Activated naive CD8-positive, alpha-beta T cell treated with anti-CD3 and anti-CD28 coated beads, Interleukin-2, amount 50 U/mL, for 16 hours (primary cell): ENCODE measurements at regions not wholly inside any gene's neighbourhood (a gene's known extent, or its start where the extent isn't known, plus 50 kb on each side); places are given as distances from the start of the nearest gene placed in this dataset.
"Not testable (repeated sequence)": the region's sequence is repeated elsewhere in the genome, so short reads cannot be mapped to it uniquely, and the experiment has no call there.

ENCODE experiments used
- DNase-seq: peaks from one replicate; pipeline ENCODE4 v3.0.0-alpha.2; 2020; ENCODE audit warnings: low read depth, low spot score

DNA sequence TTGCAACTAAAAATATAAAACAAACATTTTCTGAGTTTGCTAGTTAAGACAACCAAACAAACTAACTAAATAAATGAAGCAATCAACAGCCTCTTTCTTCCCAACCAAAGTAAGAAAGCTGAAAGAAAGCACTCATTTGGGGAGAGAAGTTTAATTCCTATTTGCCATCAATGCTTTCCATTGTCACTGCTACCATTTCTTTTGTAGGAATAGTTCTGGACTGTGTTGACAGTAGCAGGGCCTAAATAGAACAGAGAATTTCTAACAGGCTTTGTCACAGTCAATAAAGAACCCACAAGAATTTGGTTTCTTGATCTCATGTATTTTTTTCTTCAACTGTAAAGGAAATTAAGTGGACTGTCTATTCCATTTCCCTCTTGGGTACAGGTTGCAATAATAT lies 1886.4 kb upstream of the TENM3 start:
- no peak for DNase-seq

DNA sequence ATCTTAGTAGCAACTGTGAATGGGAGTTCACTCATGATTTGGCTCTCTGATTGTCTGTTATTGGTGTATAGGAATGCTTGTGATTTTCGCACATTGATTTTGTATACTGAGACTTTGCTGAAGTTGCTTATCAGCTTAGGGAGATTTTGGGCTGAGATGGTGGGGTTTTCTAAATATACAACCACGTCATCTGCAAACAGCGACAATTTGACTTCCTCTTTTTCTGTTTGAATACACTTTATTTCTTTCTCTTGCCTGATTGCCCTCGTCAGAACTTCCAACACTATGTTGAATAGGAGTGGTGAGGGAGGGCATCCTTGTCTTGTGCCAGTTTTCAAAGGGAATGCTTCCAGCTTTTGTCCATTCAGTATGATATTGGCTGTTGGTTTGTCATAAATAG lies 1883.1 kb upstream of the TENM3 start:
- DNase-seq = not testable (repeated sequence)

DNA sequence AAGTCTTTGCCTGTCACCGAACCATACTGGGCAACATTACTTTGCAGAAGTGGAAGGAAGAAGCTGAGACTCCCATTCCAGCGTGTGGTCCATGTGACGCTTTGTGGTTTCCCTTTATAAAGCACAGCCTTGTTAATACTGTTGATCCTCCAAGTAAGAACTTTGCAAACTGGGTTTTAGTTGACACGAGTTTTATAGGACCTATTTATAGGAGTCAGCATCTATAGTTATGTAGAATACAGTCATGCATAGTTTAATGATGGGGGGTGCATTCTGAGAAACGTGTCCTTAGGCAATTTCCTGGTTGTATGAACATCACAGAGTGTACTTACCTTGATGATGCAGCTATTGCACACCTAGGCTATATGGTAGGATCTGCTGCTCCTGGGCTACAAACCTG lies 1879.4 kb upstream of the TENM3 start:
- no peak for DNase-seq

DNA sequence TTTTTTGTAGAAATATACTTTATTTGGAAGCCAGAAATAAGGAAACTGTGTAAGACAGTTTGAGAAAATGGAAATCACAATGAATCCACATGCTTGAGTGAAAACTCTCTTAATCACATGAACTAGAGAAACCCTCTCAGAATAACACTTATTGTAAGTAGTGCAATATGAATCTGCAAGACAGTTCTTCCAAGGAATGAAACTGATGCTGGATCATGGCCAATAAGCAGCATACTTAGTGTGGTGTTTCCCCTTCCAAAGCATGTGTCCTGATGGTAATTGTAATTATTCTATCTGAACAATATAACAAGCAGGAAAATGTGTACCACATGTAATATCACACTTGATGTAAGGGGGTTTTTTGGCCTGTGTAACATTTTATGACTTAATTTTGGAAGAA lies 1870.5 kb upstream of the TENM3 start:
- DNase-seq = no peak

DNA sequence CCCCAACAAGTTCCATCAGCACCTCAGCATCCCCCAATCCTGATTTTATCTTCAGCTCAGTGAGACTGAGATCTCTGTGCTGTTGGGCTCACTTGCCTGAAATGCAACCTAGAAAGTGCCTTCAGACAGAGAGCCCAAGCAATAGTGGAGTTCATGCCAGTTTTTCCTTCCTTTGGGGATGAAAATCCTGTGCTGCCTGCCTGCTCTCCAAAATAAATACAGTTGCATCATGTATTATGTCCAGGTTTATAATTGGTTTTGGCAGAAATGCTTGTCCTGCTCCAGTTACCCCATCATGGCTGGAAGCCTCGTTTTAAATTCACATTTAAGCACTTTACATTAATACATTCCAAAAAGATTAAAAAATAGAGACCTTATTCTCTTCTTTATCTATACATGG lies 1865.5 kb upstream of the TENM3 start:
- DNase-seq = no peak

DNA sequence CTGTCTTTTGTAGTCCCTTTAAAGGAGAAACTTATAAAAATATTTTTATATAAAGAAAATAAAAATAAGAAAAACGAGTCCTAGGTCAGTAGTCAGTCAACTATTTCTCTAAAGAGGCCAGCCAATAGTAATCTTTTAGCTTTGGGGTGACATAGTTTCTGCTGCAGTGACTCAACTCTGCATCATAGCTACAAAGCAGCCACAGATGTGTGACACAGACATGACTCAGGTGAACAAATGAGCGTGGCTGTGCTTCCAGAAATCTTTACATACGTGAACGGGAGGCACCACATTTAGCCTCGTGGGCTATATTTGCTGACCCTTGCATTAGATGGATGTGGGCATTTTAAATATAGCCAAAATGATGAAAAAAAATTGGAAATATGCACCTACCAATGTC lies 1862.5 kb upstream of the TENM3 start:
- DNase-seq = no peak

DNA sequence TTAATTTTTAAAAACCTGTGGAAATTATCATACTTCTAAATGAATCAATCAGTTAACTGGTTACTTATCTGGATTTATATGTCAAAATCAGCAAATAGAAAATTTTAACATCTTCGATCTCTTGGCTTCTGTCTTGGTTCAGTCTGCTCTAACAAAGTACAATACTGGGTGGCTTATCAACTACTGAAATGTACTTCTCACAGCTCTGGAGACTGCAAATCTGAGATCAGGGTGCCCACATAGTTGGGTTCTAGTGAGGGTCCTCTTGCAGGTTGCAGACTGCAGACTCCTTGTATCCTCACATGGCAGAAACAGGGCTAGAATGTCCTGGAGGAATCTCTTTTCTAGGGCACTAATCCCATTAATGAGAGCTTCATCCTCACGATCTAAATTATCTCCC lies 1851.6 kb upstream of the TENM3 start:
- DNase-seq = no peak

DNA sequence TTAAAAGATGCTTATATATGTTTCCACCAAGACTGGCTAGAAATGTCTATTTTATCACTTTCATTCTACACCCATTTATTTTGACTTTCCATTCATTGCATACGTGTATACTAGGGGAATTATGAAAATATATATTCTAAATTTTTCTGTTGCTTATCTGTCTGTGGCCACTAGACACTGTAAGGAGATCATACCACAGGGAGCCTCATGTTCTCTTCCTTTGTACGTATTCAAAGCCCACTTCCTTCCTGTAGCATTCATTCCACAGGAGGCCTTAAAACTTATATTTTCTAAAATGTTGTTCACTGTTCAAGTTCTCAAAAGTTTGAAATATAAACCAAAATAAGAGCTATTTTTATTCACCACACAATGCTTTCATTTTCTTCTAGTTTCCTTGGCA lies 1848.9 kb upstream of the TENM3 start:
- no peak for DNase-seq

DNA sequence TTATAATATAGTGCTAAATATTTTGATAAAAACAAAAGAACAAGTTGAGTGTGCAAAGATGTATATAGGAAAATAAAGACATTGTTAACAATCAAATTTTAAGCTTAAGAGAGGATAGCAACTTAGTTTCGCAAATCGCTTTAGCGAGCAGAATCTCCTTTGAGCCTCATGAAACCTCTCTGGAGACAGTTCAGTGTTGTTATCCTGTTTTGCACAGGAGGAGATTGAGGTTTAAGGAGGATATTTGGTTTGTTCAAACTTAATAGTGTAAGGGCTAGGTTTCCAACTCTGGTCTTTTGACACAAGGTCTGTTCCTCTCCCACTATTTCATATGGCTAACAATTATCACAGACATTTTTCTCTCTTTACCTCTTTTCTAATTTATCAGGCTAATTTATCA lies 1848.5 kb upstream of the TENM3 start:
- DNase-seq = no peak

DNA sequence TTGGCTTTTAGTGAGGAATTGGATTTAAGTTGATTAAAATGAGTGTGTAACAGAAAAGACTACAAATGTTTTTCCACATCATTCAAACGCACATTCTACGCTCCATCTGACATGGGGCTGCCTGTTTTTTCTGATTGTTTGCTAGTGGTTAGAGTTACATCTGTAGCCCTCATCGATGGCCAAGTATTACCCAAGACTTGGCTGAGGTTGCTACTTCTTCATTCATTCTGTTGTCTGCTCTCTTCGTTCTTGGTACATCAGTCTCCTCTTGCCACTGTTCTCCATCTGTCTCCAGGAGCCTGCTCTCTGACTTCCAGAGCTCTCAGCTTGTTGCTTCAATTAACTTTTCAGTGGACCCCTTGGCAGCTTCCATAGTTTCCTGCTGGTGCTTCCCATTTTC lies 1844.6 kb upstream of the TENM3 start:
- DNase-seq = no peak

DNA sequence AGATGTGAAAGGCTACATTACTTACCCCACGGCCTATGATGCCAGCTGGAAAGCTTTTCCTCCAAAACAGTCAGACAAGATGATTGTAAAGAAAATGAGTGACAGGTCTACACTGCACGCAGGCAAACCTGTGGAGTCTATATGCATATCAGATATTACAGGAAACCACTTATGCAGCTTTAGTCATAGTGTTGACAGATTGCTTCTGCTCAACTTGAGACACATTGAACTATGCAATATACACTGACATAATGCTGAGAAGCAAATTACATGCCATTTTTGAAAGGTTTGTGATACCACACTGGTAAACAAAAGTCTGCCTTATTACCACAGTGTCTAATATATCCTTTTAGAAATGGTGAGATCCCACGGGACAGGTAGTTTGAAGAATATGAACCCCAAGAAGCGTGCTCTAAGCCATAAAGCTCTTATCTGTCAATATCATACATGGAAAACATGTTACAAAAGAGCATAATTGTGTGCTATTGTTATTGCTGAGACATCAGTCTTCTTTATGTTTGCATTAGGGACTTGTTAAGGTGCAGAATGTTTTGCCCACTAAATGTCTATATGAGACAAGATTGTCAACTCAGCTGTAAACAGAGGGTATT lies 1835.8 kb upstream of the TENM3 start:
- no peak for DNase-seq

DNA sequence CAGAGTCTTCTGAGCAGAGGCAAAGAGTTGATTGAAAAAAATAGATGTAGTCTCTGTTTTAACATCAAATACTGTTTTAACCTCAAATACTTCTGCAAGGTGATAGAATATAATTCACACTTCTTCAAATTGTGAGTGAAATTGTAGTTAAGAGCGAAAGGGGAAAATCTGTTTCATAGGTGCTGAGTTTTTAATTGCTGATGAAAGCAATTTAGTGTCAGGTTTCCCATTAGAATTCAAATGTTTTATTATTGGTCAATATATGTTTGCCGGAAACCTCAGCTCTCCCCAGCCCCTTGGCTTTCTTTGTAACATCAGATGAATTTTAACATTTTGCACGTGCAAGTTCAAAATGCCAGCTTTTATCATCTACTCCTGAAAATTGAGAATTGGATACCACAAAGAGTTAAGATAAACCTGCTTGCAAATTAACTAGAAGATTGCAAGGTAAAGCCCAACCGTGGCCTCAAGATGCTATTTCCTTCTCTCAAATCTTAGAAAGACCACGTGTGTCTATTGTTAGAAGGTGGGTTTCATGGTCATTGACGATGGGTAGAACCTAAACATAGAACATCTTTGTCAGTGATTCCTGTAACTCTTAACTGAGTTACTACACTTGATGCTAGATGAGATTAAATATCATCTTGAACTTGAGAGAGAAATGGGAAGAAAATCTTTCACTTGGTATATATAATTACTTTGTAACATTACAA lies 1824.2 kb upstream of the TENM3 start:
- DNase-seq = no peak

DNA sequence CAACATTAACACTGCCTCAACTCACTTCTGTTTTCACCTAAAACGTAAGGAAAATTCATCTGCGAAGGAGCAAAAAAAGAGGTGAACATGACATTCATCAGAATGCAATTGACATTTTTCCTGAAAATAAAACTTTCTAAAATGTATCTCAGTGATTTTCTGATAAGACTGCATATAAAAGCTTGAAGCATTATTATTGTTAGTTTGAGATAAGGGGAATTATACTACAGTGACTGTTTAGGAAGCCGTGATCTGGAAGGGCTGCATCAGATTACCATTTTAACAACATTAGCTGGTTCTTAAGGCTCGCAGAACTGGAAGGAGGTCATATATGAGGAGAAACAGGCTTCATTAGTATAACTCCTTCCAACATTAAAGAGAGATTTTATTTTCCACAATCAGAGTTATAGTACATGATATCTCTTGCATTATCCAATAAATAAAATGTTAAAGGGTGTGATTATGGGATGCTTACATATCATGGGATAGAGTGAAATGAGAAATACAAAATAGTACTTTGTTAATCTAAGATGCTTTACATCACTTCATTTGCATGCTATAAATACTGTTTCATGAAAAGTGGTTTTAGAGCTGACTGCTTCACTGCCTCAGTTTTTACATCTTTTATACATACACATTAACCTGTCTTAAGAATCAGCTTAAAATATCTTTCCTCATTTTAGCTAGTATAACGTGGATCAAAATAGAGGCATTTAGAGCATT lies 1820.1 kb upstream of the TENM3 start:
- no peak for DNase-seq

DNA sequence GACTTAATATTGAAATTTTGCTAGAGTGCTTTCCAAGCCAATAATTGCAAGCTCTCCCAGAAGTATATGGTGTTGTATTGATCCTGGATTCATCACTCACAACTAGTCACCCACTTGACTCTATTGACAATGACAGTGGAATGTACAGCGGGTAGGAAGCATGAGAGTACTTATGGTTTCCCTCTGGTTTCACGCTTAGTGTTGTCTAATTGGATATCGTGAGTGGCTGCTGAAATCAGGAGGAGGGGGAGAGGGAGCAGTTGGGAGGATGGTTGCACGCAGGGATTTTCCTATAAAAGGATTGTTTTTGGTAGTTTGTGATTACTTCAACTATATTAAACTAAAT lies 1819.5 kb upstream of the TENM3 start:
- no peak for DNase-seq

DNA sequence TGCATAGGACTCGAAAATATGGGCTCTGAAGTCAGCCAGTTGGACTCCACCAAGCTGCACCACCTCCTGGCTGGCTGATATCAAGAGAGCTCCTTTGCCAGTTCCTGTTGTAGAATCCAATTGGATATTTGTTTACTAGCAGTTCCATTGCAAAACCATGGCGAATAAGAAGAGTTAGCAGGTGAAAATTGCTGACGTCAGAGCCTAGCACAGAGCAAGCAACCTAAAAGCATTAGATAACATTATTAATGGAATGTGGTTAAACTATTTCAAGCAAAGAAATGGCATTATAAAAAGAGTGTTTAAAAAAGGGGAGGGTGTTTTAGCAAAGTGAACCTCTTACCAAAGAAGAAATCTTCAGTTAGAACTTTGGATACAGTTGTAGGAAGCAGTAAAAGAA lies 1816.3 kb upstream of the TENM3 start:
- no peak for DNase-seq

DNA sequence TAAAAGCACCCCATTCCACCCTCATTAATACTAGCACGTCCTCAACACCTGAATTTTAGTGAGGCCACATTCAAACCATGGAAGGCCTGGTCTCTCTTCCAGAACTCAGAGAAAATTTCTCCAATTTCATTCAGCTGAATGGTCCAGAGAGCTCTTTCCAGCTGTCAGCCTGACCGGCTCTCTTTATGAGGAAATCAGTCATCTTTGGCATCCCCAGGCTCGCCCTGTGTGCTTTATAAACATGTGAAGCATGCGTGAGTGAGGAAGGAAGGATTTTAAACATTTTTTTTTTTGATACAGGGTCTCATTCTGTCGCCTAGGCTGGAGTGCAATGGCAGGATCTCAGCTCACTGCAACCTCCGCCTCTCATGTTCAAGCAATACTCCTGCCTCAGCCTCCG lies 1812.9 kb upstream of the TENM3 start:
- DNase-seq = no peak

DNA sequence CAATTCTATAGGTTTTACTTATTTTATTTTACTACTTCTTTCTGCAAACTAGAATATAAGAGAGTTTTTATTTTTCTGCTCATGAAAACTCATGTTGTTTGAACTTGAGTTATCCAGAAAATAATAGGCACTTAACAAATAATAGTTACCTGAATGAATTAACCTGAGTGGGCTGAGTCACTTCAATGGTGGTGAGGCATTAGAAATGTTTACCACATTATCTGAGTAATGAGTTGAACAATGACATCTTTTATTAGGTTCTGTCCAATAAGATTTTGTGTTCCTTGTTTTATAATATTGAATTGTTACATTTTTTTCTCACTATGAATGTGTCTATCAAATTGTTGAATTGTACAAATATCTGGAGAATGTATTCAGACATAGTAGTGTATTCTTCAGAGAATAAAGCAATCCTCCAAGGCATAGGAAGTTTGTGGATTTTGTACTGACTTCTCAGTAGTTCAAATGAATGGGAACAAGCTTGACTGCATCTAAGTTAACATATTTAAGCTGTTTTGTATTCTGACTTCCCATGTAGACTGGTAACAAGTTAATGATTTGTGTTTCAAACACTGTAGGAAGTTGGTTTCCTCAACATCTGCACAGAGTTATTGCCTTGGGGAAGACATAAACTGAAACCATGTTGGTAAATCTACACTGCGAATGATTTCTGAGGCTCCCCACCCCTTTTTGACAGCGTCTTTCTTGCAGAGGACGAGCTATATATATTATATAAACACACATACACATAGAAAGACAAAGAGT lies 1808.9 kb upstream of the TENM3 start:
- DNase-seq = no peak

DNA sequence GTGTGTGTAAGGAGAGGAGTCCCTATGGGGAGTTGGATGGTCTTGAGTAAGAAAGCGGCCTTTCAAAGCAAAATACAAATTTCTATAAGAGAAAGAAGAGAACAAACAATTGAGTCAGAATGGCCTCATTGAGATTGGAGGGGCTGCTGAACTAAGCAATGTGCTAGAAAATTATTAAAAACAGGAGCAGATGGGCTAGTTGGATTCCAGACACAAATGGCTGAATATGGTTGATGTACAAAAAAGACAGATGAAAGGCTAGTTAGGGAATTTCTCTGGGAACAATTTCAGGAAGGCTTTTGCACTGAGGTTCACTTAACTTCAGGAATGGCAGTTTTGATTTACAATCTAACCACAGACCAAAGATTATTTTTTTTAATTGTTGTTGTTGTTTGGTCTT lies 1806.8 kb upstream of the TENM3 start:
- no peak for DNase-seq

DNA sequence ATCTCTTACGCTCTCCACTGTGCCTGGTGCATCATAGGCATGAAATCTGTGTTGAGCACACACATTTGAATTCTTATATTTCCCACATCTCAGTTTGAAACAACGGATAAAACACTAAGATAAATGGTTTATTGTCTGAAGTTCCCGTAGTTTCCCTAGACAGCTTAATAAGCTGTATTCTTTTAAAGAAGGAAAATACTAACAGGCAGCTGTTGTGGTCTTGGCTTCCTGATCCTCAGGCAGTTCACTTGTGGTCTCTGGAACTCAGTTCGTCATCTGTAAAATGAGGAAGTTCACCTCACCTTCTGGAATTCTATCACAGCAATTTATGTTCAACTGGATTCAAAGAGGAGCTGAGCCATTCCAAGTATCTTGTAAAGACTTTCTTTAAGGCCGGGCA lies 1805.6 kb upstream of the TENM3 start:
- no peak for DNase-seq

DNA sequence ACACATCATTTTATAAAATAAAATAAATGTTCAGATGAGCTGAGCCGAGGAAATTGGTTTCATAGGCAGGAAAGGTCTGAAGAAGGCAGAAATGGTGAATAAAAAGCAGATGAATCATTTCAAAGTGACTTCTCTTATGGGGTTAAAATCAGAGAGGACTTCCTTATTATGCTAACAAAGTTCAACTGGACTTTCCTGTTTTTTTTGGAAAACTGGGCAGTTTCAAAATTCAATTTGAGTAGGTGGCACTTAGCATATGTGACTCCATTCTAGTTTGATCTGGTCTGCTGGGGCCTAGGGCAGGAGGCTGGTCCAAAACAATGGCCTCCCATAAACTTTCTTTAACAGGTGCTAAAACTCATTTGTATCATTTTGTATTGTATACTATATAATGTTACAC lies 1794.9 kb upstream of the TENM3 start:
- DNase-seq = no peak

DNA sequence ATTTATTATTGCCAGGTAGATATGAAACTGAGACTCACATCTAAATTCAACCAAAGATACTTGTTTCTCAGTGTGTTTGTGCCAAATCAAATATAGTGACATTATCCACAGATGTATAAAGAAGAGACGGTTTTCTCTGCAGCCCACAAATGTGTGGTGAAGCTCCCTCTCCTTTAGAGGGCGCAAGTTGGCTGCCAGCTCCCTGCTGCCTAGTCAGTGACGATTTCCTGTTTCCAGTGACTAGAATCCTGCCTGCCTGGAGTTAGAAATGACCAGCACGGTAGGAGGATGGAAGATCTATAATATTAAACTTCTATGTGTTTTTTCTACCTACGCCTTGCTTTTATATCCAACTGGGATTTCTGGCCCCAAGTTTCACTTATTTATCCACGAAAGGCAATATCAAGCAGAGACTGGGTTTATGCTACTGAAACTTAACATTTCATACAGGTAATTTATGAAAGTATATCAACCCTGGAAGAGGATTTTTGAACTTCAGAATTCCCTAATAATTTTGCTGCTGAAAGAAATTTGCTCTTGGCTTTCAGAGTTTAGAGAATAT lies 1793.7 kb upstream of the TENM3 start:
- DNase-seq = no peak

DNA sequence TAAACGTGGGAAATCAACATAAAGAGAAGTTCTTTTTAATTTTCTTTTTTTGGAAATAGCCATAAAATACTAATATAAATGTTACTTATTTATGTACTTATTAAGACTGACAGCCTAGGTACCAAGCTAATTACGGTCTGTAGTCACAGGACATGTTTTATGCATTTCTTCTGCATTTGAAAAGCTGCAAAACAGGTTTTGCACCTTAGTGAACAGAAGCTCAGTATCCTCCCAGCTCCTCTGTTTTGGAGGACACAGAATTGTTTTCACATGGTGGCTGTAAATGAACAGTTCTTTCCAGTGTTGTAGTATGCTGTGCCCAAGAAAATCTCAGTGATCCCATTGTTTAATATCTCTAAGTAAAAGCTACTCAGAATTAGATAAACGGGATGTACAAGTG lies 1788.0 kb upstream of the TENM3 start:
- no peak for DNase-seq
